Osteoblast (primary cell): ENCODE measurements at regions not wholly inside any gene's neighbourhood (a gene's known extent, or its start where the extent isn't known, plus 50 kb on each side); places are given as distances from the start of the nearest gene placed in this dataset.

Experiments
- DNase-seq: peaks from one replicate; pipeline ENCODE4 v3.0.0; 2011; ENCODE audit warnings: low spot score, mixed read lengths; ENCODE audit not compliant: insufficient read length; ENCODE audit errors: missing footprints
- H2AFZ ChIP-seq: 2 replicates; pipeline ENCODE4 v1.6.0; 2011; ENCODE audit warnings: mild to moderate bottlenecking, low read length
- H3K27ac ChIP-seq: 2 replicates; pipeline ENCODE4 v1.5.1; 2011; ENCODE audit warnings: mild to moderate bottlenecking, low read depth, low read length, moderate library complexity
- H3K27me3 ChIP-seq: 2 replicates; pipeline ENCODE4 v1.6.0; 2012; ENCODE audit warnings: mild to moderate bottlenecking, control low read depth, inconsistent platforms, low read length, moderate library complexity; ENCODE audit not compliant: insufficient read depth
- H3K36me3 ChIP-seq: 2 replicates; pipeline ENCODE4 v1.5.1; 2011; ENCODE audit warnings: mild to moderate bottlenecking, low read length, control low read depth, moderate library complexity; ENCODE audit not compliant: insufficient read depth
- H3K4me1 ChIP-seq: 2 replicates; pipeline ENCODE4 v1.5.1; 2011; ENCODE audit warnings: mild to moderate bottlenecking, low read length, control low read depth, moderate library complexity; ENCODE audit not compliant: insufficient read depth
- H3K4me2 ChIP-seq: 2 replicates; pipeline ENCODE4 v1.6.0; 2011; ENCODE audit warnings: mild to moderate bottlenecking, low read length; ENCODE audit not compliant: insufficient read depth
- H3K4me3 ChIP-seq: fragments of 200-600 bp; sonication (generic); 3 replicates; pipeline ENCODE4 v1.5.1; 2012; ENCODE audit warnings: mild to moderate bottlenecking, low read length, inconsistent platforms; ENCODE audit not compliant: insufficient read depth
- H3K79me2 ChIP-seq: 2 replicates; pipeline ENCODE4 v1.6.0; 2012; ENCODE audit warnings: mild to moderate bottlenecking, low read length, control low read depth, inconsistent platforms; ENCODE audit not compliant: insufficient read depth
- H3K9me3 ChIP-seq: 2 replicates; pipeline ENCODE4 v1.5.1; 2011; ENCODE audit warnings: low read depth, low read length, control low read depth
- H4K20me1 ChIP-seq: 2 replicates; pipeline ENCODE4 v1.6.0; 2012; ENCODE audit warnings: mild to moderate bottlenecking, low read length, control low read depth; ENCODE audit not compliant: insufficient read depth
- CTCF ChIP-seq: IDR thresholded peaks from 2 replicates; pipeline ENCODE4 v1.5.1; 2011; ENCODE audit warnings: mild to moderate bottlenecking, low read depth, low read length, moderate library complexity; ENCODE audit errors: extremely low read depth

GRCh38 chr7:27375958-27376357 is 133.4 kb downstream of the EVX1 start:
- Histone ChIP-seq H3K4me2 (no peak overlapping the region), H3K9me3 (no peaks in the 10 kb centered on the region), H4K20me1 (no peaks in the 10 kb centered on the region), H3K27me3 (peaks cover 16% of the 10 kb centered on the region), H3K27ac (no peak overlapping the region), H3K4me1 (peaks cover 6% of the 10 kb centered on the region), H3K36me3 (no peaks in the 10 kb centered on the region), H3K79me2 (no peaks in the 10 kb centered on the region), H3K4me3 (no peak overlapping the region), H2AFZ (no peak overlapping the region)
- no peak for DNase-seq
- TF ChIP-seq CTCF, result no peak

DNA sequence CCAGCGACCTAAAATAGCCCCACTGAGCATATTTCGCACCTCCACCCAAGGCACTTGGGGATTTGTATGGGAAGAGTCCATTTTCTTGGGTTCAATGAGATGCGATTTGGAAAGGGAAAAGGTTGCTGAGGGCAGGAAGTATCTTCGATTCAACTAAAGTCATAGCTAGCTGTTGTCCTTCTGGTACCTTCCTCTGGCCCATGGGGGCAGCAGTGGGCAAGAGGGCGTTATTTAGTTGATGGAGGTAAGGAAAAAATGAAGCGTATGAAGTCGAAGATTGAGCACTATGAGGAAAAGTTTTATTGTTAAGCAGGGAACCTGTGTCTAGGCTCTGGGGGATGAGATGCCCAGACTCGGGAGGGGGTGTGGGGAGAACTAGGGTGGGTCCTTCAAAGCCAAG is 135.4 kb downstream of the EVX1 start:
- H2AFZ ChIP-seq, result no peak overlapping the region
- no peak for DNase-seq
- TF ChIP-seq CTCF, result no peak
- H3K36me3 ChIP-seq, result no peaks in the 10 kb centered on the region
- no peaks in the 10 kb centered on the region for H3K79me2 ChIP-seq
- H3K4me2 ChIP-seq, result no peak overlapping the region
- no peaks in the 10 kb centered on the region for H3K4me1 ChIP-seq
- H3K27me3 ChIP-seq, result peaks cover 16% of the 10 kb centered on the region
- no peak overlapping the region for H3K4me3 ChIP-seq
- no peaks in the 10 kb centered on the region for H4K20me1 ChIP-seq
- H3K27ac ChIP-seq, result no peak overlapping the region
- H3K9me3 ChIP-seq, result no peaks in the 10 kb centered on the region

GRCh38 chr7:27382307-27382706 is 139.7 kb downstream of the EVX1 start:
- no peak for TF ChIP-seq CTCF
- H3K27ac ChIP-seq, result no peak overlapping the region
- no peaks in the 10 kb centered on the region for H3K79me2 ChIP-seq
- H3K4me1 ChIP-seq, result no peaks in the 10 kb centered on the region
- H3K4me3 ChIP-seq, result no peak overlapping the region
- DNase-seq, result no peak
- H4K20me1 ChIP-seq, result no peaks in the 10 kb centered on the region
- no peak overlapping the region for H3K4me2 ChIP-seq
- no peaks in the 10 kb centered on the region for H3K9me3 ChIP-seq
- no peak overlapping the region for H2AFZ ChIP-seq
- no peaks in the 10 kb centered on the region for H3K36me3 ChIP-seq
- peaks cover 9% of the 10 kb centered on the region for H3K27me3 ChIP-seq

DNA sequence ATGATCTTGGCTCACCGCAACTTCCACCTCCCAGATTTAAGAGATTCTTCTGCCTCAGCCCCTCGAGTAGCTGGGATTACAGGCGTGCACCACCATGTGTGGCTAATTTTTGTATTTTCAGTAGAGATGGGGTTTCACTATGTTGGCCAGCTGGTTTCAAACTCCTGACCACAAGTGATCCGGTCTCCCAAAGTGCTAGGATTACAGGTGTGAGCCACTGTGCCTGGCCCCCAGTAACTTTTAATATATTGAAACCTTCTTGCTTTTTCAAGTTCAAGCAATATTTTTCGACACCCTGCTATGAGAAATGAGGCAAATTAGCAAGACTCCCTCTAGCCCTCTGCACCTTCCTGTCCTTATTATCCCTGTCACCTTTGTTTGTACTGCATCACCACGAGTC is 144.0 kb downstream of the EVX1 start:
- no peak for TF ChIP-seq CTCF
- no peaks in the 10 kb centered on the region for H3K36me3 ChIP-seq

More for the DNA sequence above, 144.0 kb downstream of the EVX1 start:
- Histone ChIP-seq H3K9me3 (no peaks in the 10 kb centered on the region), H3K4me1 (no peaks in the 10 kb centered on the region), H2AFZ (no peak overlapping the region), H3K27ac (no peak overlapping the region), H3K27me3 (peaks cover 5% of the 10 kb centered on the region), H3K4me2 (no peak overlapping the region), H3K4me3 (no peak overlapping the region), H4K20me1 (no peaks in the 10 kb centered on the region), H3K79me2 (no peaks in the 10 kb centered on the region)
- no peak for DNase-seq
